ENCODE measurements at regions not wholly inside any gene's neighbourhood (a gene's known extent, or its start where the extent isn't known, plus 50 kb on each side); places are given as distances from the start of the nearest gene placed in this dataset.
A peak's percentile ranks its signal among the peaks of the same experiment; 100 is the strongest.

- BruUV-seq (replicated peaks) = no TSS peak
- TF ChIP-seq HIVEP1 (CRISPR knock-in tag; IDR thresholded peaks at IDR 0.05) (no peak), TOPORS (CRISPR knock-in tag; IDR thresholded peaks at IDR 0.05) (no peak), HCFC1 (IDR thresholded peaks at IDR 0.05; ENCODE audit: low read depth, low read length) (no peak), ATF7 (IDR thresholded peaks at IDR 0.05) (peak; percentile 20; the same call in 1 of the 2 replicates), ATF7 (CRISPR knock-in tag; IDR thresholded peaks at IDR 0.05) (no peak), PHB2 (IDR thresholded peaks at IDR 0.05; ENCODE audit: partially characterized antibody) (no peak), TCF7 (IDR thresholded peaks at IDR 0.05; ENCODE audit: low read depth) (0 out of 2 replicates have a peak, but pooled peaks have one; percentile 6), CREB1 (IDR thresholded peaks at IDR 0.05) (peak; percentile 82), CREB1 (CRISPR knock-in tag; IDR thresholded peaks at IDR 0.05) (no peak), ATF3 (CRISPR knock-in tag; IDR thresholded peaks at IDR 0.05) (peak; percentile 49; the same call in 1 of the 2 replicates), FOSL2 (CRISPR knock-in tag; IDR thresholded peaks at IDR 0.05) (peak; percentile 79), SNRNP70 (IDR thresholded peaks at IDR 0.05; ENCODE audit: low read depth, low read length) (no peak)
- H3K4me1 ChIP-seq (ENCODE audit: insufficient read depth, low read length) = peaks cover 16% of the 10 kb centered on the region; the same call in 1 of the 2 replicates
- intact Hi-C loops (cut with micrococcal nuclease; ENCODE audit: unreplicated experiment) (no loop called here), in situ Hi-C loops (cut with HindIII; ENCODE audit: extremely low pct_ligation_motif_present, low pct_unique_long_range_greater_than_20kb) (no loop called here)
- no peaks in the 10 kb centered on the region for H4K20me1 ChIP-seq (ENCODE audit: insufficient read depth, low read length)
- H3K36me3 ChIP-seq (replicated peaks in 1 of 2; ENCODE audit: control insufficient read depth in 1 of 2, insufficient read depth in 2 of 2, low read length in 2 of 2) = no peaks in the 10 kb centered on the region
- no peak overlapping the region for H2AFZ ChIP-seq (ENCODE audit: low read length)
- H3K27me3 ChIP-seq (ENCODE audit: control insufficient read depth in 1 of 2, insufficient read depth in 2 of 2, low read length in 2 of 2) = no peaks in the 10 kb centered on the region
- H3K27ac ChIP-seq (ENCODE audit: extremely low read length, insufficient read depth, low read length) = no peak overlapping the region
- WGBS (ENCODE audit: low lambda C conversion rate) = 2% methylated on average over 4 of the region's 4 CpGs
- DNase-seq (ENCODE audit: low spot score) (peak; percentile 80), FAIRE-seq (no peak), ATAC-seq (peak; percentile 56)
- no peaks in the 10 kb centered on the region for H3K9me3 ChIP-seq (ENCODE audit: low read length)
- H3K4me2 ChIP-seq (ENCODE audit: low read depth, low read length) = no peak overlapping the region
- H3K4me3 ChIP-seq (replicated peaks in 1 of 3; ENCODE audit: insufficient read depth in 1 of 3, low read depth in 2 of 3, low read length in 3 of 3) = no peak overlapping the region
- ChIA-PET CTCF (ENCODE audit: low intra/inter-chr PET ratio, low total read pairs) (no interaction called here), POLR2A (no interaction called here)
- H3K79me2 ChIP-seq (ENCODE audit: insufficient read depth, low read length) = no peaks in the 10 kb centered on the region
- H3K9ac ChIP-seq (ENCODE audit: insufficient read depth, low read depth, low read length) = no peak overlapping the region
Observed at GRCh38 chr20:22795871-22796270, 211.5 kb upstream of the FOXA2 start.

Measured in HepG2 (cell line).